WTC11 (cell line): ENCODE measurements at regions not wholly inside any gene's neighbourhood (a gene's known extent, or its start where the extent isn't known, plus 50 kb on each side); places are given as distances from the start of the nearest gene placed in this dataset.
"Not testable (repeated sequence)": the region's sequence is repeated elsewhere in the genome, so short reads cannot be mapped to it uniquely, and the experiment has no call there.

ENCODE experiments used
- ATAC-seq: fragments of 200-7000 bp; cut with Tn5 transposase; 2 replicates; pipeline ENCODE4 v1.10.0; 2021; ENCODE audit warnings: mild to moderate bottlenecking, moderate library complexity
- CTCF ChIA-PET: fragments of 300-600 bp; sonication (Branson Sonifier 250); formaldehyde crosslinking; loops from one replicate; lab custom pipeline; 2021; ENCODE audit warnings: antibody characterized with exemption; lab: Charles Lee
- POLR2A ChIA-PET: fragments of 350-600 bp; sonication (Branson Sonifier 250); formaldehyde crosslinking; loops from one replicate; lab custom pipeline; 2021; ENCODE audit warnings: antibody characterized with exemption; lab: Charles Lee
- DNase-seq: peaks from one replicate; pipeline ENCODE4 v3.0.0; 2021; ENCODE audit warnings: low spot score
- H3K27ac Mint-ChIP-seq: 2 replicates; pipeline ENCODE4 v1.8.0; 2021; ENCODE audit warnings: mixed read lengths
- H3K27me3 Mint-ChIP-seq: 2 replicates; pipeline ENCODE4 v1.8.0; 2021; ENCODE audit warnings: low read depth, mild to moderate bottlenecking, moderate library complexity, mixed read lengths
- H3K36me3 Mint-ChIP-seq: 2 replicates; pipeline ENCODE4 v1.8.0; 2021; ENCODE audit warnings: mixed read lengths
- H3K4me1 Mint-ChIP-seq: 2 replicates; pipeline ENCODE4 v1.8.0; 2022; ENCODE audit warnings: mixed read lengths
- H3K4me3 Mint-ChIP-seq: 2 replicates; pipeline ENCODE4 v1.8.0; 2021; ENCODE audit warnings: mild to moderate bottlenecking, moderate library complexity, mixed read lengths
- H3K9me3 Mint-ChIP-seq: 2 replicates; pipeline ENCODE4 v1.8.0; 2021; ENCODE audit warnings: mixed read lengths
- E2F4 ChIP-seq: sonication (generic); formaldehyde crosslinking; IDR thresholded peaks from 2 replicates; pipeline ENCODE4 v1.8.1; 2022; ENCODE audit warnings: low read depth, mild to moderate bottlenecking, moderate library complexity, missing genetic modification reagents, borderline replicate concordance
- GRHL2 ChIP-seq: fragments of 250-450 bp; sonication (Bioruptor Pico); IDR thresholded peaks from 2 replicates; pipeline ENCODE4 v1.8.0; 2022; ENCODE audit warnings: mild to moderate bottlenecking, moderate library complexity; ENCODE audit not compliant: insufficient replicate concordance, severe bottlenecking
- HMGA2 ChIP-seq: fragments of 250-450 bp; sonication (Bioruptor Pico); IDR thresholded peaks from 2 replicates; pipeline ENCODE4 v1.4.0; 2021; ENCODE audit warnings: mild to moderate bottlenecking, moderate library complexity
- PRDM15 ChIP-seq: sonication (generic); formaldehyde crosslinking; IDR thresholded peaks from 2 replicates; pipeline ENCODE4 v1.8.0; 2022; ENCODE audit warnings: missing genetic modification reagents
- RORB ChIP-seq: fragments of 250-450 bp; sonication (Bioruptor Pico); IDR thresholded peaks from 2 replicates; pipeline ENCODE4 v1.9.0; 2021; ENCODE audit warnings: mild to moderate bottlenecking
- ZNF121 ChIP-seq: sonication (generic); formaldehyde crosslinking; IDR thresholded peaks from 2 replicates; pipeline ENCODE4 v1.8.0; 2023; ENCODE audit warnings: missing genetic modification reagents
- ZNF232 ChIP-seq: sonication (generic); formaldehyde crosslinking; IDR thresholded peaks from 2 replicates; pipeline ENCODE4 v1.8.0; 2022; ENCODE audit warnings: mild to moderate bottlenecking, missing genetic modification reagents
- TF ChIP-seq, protein P1 (sequence below): sonication (generic); formaldehyde crosslinking; IDR thresholded peaks from 2 replicates; pipeline ENCODE4 v1.8.1; 2023; ENCODE audit warnings: mild to moderate bottlenecking, missing genetic modification reagents, moderate library complexity
- TF ChIP-seq, protein P2 (sequence below): sonication (generic); formaldehyde crosslinking; IDR thresholded peaks from 2 replicates; pipeline ENCODE4 v1.8.0; 2022; ENCODE audit warnings: mild to moderate bottlenecking, missing genetic modification reagents

GRCh38 chr10:118832241-118832651, 77.5 kb upstream of the CACUL1 start (continued):
- TF ChIP-seq E2F4 (CRISPR knock-in tag) (no peak), ZNF232 (CRISPR knock-in tag) (no peak)

DNA sequence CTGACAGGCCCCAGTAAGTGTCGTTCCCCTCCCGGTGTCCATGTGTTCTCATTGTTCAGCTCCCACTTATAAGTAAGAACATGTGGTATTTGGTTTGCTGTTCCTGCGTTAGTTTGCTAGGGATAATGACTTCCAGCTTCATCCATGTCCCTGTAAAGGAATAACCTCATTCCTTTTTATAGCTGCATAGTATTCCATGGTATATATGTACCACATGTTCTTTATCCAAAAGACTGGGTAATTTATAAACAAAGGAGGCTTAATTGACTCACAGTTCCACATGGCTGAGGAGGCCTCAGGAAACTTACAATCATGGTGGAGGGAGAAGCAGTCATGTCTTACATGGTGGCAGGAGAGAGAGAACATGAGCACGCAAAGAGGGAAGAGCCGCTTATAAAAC, 79.6 kb upstream of the CACUL1 start:
- H3K4me1 Mint-ChIP-seq, H3K36me3 Mint-ChIP-seq, CTCF ChIA-PET, ATAC-seq, H3K27me3 Mint-ChIP-seq, H3K9me3 Mint-ChIP-seq, DNase-seq, H3K4me3 Mint-ChIP-seq, POLR2A ChIA-PET, H3K27ac Mint-ChIP-seq: not testable (repeated sequence)

DNA sequence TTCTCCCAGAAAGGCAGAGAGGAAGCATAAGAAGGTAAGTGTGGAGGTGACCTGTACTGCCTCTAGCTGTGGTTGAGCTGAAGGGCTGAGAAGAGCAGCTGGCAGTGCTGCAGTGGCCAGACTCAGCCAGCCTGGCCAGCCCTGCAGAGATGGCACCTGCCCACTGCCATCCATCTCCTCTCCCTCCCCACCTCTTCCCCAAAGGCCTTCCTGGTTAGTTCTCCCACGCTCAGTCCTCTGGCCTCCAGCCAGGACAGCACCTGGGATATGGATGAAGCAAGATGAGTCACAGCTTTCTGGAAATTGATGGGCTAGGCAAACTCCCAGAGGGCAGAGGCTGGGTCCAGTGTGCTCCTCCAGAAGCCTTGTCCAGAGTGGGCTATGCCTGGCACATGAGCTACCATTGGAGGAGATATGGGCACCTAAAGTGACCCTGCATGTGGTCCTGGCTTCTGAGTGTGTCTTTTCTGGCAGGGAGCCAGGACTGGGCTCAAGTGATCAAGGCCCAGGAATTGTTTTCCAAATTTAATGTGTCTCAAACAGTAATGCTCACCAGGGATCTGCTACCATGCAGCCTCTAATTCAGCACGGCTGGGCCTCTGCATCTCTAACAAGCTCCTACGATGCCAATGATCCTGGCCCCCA, 81.0 kb upstream of the CACUL1 start:
- H3K4me1 Mint-ChIP-seq: peaks cover 6% of the 10 kb centered on the region
- H3K9me3 Mint-ChIP-seq: peaks cover 7% of the 10 kb centered on the region; the same call in 1 of the 2 replicates
- no peak overlapping the region for H3K27ac Mint-ChIP-seq
- CTCF ChIA-PET: no interaction called here
- H3K27me3 Mint-ChIP-seq: no peaks in the 10 kb centered on the region; the same call in 1 of the 2 replicates
- ATAC-seq (no peak), DNase-seq (no peak)
- no peaks in the 10 kb centered on the region for H3K36me3 Mint-ChIP-seq
- POLR2A ChIA-PET: no interaction called here
- H3K4me3 Mint-ChIP-seq: no peak overlapping the region
- no peak for TF ChIP-seq PRDM15 (CRISPR knock-in tag)
- TF ChIP-seq, protein P1, sequence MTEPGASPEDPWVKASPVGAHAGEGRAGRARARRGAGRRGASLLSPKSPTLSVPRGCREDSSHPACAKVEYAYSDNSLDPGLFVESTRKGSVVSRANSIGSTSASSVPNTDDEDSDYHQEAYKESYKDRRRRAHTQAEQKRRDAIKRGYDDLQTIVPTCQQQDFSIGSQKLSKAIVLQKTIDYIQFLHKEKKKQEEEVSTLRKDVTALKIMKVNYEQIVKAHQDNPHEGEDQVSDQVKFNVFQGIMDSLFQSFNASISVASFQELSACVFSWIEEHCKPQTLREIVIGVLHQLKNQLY (CRISPR knock-in tag): no peak
- TF ChIP-seq, all 79 proteins: peak for 0

DNA sequence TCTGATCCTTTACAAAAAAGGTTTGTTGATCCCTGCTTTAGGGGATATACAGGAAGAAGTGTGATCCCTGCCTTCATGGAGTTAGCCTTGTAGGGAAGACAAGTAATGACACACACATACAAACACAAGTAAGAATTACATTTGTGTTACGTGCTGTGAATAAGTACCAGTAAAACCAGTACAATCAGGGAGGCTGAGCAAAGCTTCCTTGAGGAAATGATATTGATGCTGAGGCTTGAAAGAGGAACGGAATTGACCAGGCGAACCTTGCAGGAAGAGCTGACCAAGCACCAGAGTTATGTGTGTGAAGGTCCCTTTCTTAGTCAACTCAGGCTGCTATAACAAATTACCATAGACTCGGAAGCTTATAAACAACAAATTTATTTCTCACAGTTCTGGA, 83.6 kb upstream of the CACUL1 start:
- Mint-ChIP-seq H3K9me3 (peaks cover 7% of the 10 kb centered on the region; the same call in 1 of the 2 replicates), H3K36me3 (no peaks in the 10 kb centered on the region), H3K27me3 (no peaks in the 10 kb centered on the region; the same call in 1 of the 2 replicates), H3K4me3 (no peak overlapping the region), H3K4me1 (peaks cover 6% of the 10 kb centered on the region), H3K27ac (no peak overlapping the region)
- CTCF ChIA-PET: no interaction called here
- DNase-seq (no peak), ATAC-seq (no peak)
- POLR2A ChIA-PET: no interaction called here
- TF ChIP-seq GRHL2 (CRISPR knock-in tag) (no peak), ZNF121 (CRISPR knock-in tag) (no peak), HMGA2 (no peak), RORB (CRISPR knock-in tag) (no peak)
- TF ChIP-seq, protein P2, sequence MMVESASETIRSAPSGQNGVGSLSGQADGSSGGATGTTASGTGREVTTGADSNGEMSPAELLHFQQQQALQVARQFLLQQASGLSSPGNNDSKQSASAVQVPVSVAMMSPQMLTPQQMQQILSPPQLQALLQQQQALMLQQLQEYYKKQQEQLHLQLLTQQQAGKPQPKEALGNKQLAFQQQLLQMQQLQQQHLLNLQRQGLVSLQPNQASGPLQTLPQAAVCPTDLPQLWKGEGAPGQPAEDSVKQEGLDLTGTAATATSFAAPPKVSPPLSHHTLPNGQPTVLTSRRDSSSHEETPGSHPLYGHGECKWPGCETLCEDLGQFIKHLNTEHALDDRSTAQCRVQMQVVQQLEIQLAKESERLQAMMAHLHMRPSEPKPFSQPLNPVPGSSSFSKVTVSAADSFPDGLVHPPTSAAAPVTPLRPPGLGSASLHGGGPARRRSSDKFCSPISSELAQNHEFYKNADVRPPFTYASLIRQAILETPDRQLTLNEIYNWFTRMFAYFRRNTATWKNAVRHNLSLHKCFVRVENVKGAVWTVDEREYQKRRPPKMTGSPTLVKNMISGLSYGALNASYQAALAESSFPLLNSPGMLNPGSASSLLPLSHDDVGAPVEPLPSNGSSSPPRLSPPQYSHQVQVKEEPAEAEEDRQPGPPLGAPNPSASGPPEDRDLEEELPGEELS (CRISPR knock-in tag): no peak
- TF ChIP-seq, all 79 proteins: peak for 0
